ENCODE measurements at regions not wholly inside any gene's neighbourhood (a gene's known extent, or its start where the extent isn't known, plus 50 kb on each side); places are given as distances from the start of the nearest gene placed in this dataset.

- DNase-seq (ENCODE audit: low read depth), result no peak
Measured at GRCh38 chr5:71948206-71948605, 159.1 kb upstream of the MAP1B start.

DNA sequence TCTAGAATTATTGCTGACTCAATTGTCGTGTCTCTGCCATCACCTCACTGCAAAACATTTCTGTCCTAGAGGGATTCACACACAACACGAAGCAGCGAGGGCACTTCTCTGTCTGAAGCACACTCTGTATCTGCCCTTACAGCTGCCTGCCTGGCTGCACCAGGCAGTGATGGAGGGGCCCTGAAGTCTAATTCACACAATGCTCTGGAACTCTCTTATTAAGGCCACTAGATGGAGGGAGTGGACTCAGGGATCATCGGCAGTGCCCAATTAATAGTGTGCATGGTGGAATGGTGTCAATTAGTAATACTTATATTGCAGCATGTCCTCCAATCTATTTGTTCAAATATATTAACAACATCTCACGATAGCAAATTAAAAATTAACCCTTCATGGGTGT is 157.5 kb upstream of the MAP1B start:
- DNase-seq (ENCODE audit: low read depth), result no peak

DNA sequence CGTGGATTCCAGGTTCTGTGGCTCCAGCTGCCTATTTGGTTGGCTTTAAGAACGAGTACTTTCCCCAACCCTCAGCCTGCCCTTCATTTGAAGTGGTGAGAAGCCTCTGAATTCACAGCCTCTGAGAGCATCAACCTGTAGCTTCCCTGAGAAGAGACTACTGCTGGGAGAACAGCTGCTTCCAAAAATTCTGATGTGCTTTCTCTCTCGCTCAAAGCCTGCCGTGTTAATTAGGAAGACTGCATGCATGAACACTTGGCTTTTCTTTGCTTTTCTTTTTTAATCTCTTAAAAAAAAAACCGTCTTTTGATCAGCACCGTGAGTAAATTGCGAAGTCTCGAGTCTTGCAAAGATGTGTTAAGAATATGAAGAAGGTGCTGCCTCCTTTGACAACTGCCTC is 153.4 kb upstream of the MAP1B start:
- no peak for DNase-seq (ENCODE audit: low read depth)

DNA sequence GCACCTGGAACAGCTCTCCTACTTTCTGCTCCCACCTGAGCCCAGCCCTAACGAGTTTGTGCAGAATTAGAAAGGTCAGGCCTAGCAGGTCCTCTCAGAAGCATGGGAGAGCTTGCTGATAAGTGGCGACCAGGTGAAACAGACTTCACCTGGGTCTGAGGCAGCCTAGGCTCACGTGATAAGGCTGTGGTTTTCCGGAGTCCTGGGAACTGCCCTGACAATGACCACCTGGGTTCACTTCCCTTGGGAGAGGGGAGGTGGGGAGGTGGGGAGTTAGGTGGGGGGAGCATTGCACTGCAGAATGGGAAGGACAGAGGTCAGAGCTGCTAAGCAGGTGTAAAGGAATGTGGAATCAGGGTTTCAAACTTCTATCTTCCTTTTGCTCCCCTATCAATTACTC is 152.9 kb upstream of the MAP1B start:
- DNase-seq (ENCODE audit: low read depth), result no peak

- DNase-seq (ENCODE audit: low read depth), result no peak
Measured at GRCh38 chr5:71955723-71956122, 151.6 kb upstream of the MAP1B start.

DNA sequence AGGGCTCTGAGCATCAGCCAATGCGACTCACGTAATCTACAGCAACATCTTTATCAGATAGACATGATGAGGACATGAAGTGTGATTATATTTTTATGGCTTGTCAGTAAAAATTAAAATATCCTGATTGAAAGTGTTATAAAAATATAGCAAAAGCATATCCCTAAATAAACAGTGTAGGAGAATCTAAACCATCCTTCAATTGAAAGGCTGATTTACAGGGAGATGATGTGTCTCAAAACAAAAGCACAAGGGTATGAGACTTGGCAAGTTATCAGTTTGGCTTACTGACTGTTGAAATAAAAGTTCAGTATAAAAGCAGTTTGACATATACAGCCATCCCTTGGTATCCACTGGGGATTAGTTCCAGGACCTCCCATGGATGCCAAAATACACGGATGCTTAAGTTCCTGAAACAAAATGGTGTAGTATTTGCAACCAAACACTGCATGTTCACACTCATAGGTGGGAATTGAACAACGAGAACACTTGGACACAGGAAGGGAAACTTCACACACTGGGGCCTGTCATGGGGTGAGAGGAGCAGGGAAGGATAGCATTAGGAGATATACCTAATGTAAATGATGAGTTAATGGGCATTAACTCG is 149.9 kb upstream of the MAP1B start:
- DNase-seq (ENCODE audit: low read depth), result no peak

- DNase-seq (ENCODE audit: low read depth), result no peak
Measured at GRCh38 chr5:71960195-71960594, 147.1 kb upstream of the MAP1B start.

DNA sequence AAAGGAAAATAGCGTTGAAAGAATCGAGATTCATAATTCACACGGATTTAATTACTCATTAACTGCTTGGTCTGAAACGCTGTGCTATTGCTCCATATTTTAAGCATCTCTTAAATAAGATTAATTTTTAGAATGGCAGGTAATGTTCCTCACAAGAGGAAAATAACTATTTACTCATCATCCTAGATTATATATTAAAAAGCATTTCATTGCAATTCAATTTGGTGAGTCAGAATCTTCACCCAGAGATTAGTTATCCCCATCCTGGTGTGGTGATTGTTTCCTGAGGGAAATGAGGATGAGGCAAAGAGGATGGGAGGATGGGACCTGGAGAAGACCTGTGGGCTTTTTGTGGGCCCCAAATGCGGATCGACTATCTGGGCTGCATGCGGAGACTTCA is 145.5 kb upstream of the MAP1B start:
- DNase-seq (ENCODE audit: low read depth), result no peak

GRCh38 chr5:71969460-71969859 is 137.8 kb upstream of the MAP1B start:
- DNase-seq (ENCODE audit: low read depth), result no peak

DNA sequence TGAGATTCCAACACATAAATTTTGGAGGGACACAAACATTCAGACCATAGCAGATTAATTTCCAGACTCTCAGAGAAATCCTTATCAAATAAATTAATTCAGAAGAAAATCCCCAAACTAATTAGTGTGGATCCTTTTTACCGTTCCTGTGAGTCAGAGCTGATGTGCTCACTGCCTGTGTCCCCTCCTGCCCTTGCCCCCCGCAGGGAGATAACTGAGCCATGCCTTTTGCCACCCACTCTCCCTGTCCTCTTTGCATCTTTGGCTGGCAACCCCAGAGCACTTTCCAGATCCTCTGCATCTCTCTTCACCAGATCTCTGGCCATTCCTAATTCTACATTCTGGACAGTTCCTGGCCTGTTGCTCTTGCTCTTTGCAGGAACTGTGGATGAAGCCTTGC is 135.4 kb upstream of the MAP1B start:
- no peak for DNase-seq (ENCODE audit: low read depth)

DNA sequence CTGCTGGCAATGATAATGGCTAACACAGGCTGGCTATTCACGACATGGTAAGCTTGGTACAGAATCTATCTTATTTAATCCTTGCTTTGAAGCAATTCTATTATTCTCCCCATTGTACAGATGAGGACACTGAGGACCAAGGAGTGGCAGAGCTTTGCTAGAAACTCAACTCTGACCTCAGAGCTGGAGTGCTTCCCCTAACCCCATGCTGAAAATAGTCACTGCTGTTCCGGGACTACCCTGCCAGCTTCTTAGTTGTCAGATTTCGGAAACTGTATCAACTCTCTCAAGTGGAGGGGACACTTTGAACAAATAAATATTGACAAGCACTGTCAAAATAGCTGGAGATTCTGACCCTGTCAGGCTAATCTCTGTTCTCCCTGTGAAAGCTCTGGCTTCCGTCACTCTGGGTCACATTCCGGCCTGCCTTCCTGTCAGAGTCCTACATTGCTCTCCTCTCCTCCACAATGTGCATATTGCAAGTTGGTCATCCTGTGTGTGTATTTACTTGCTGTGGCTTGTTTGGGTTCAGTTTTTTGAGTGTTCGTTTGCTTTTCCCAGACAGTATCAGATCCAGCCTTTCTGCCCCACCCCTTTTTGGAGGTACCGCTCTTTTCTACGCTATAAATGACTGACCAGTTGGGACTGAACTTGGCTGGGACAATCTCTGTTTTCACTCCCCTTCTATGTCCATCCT is 134.3 kb upstream of the MAP1B start:
- no peak for DNase-seq (ENCODE audit: low read depth)

DNA sequence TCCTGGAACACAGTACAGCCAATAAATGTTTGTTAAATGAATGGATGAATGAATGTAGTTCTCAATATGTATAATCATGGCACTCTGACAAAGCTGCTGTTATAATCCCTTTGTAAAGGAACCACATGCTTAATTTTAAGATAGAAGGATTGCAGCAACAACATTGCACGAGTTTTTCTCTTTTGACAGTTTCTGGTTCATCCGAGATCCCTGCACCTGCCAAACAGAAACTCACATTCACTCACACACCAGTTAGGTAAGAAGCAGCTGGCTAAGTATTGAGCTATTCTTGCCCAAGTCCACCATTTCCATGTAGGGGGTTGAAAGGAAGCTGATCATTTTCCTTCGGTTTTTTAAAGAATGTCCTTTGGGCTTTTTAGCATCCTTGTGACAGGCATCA is 133.7 kb upstream of the MAP1B start:
- DNase-seq (ENCODE audit: low read depth), result no peak

- DNase-seq (ENCODE audit: low read depth), result no peak
Measured at GRCh38 chr5:71974165-71974564, 133.1 kb upstream of the MAP1B start.

GRCh38 chr5:71974622-71975021 is 132.7 kb upstream of the MAP1B start:
- DNase-seq (ENCODE audit: low read depth), result no peak

DNA sequence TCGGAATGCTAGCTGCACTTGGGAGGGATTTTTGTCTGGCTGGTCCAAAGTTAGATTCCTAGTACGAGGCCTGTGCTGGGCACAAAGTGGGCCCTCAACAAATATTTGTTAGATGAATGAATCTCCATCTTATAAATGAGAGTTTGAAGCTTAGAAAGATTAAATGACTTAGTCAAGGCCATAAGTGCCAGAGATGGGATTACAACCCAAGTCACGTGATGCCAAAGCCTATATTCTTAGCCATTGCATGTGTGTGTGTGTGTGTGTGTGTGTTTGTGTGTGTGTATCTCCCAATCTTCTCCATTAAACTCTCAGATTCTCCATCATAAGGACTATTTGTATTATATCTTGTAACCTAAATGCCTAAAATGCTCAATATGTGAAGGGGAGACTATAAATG is 130.8 kb upstream of the MAP1B start:
- no peak for DNase-seq (ENCODE audit: low read depth)

DNA sequence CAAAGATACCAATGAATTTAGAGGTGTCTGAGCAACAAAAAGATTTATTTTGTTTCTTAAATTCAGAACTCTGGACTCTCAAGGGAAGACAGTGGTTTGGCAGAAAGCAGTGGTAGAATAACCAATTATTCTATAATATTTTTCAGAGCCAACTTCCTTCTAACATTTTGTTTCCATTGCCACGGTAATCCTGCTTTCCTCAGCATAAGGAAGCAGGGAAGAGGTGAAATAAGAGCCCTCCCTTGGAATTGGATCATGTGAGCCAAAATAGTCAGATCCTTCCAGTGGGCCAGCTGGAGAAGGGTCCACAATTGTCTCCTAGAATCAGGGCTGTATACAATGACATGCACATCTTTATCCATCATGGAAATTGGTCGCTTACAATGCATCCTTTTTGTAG is 130.0 kb upstream of the MAP1B start:
- no peak for DNase-seq (ENCODE audit: low read depth)

GRCh38 chr5:71978216-71978615 is 129.1 kb upstream of the MAP1B start:
- DNase-seq (ENCODE audit: low read depth), result no peak

DNA sequence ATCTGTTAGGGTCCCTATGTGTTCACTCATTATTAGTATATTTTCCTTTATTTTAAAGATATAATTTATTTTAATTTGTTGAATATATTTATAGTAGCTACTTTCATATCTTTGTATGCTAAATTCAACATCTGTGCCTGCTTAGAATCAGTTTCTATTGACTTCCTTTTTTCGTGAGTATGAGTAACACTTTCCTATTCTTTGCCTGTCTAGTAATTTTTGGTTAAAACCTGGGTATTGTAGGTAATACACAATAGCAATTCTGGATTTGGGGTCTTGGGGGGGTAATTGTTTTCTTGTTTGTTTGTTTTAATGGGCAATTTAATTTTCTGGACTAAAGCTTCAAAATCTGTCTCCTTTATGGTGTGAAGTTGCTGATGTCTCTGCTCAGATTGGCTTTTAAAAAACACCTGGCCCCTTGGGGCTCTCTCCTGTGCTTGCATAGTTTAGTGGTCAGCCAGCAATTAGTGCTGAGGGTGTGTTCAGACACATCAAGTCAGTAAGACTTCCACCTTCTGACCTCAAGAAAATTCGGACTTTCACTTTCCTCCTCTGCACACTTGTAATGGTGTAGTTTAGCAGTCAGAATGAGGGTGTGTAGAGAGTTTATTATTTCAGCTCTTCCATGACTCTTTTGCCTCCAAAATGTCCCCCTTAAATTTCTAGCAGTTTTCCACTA is 124.4 kb upstream of the MAP1B start:
- DNase-seq (ENCODE audit: low read depth), result no peak

DNA sequence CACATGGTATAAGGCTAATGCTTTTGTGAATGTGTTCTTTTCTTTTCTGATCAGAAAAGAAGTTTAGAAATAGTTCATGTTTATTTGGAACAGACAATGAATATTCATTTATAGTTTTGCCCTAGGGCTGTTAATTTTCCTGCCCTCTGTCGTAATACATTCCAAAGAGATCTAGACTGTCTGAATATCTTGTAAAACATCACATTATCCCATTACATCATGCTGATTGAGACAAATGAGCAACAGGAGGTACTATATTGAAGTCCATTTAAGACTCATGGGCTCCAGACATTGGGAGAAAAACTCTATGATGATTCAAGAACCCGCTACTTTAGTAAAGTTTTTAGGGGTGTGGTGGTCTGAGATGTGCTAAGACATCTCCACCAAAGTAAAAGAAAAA is 121.2 kb upstream of the MAP1B start:
- DNase-seq (ENCODE audit: low read depth), result no peak

GRCh38 chr5:71988808-71989207 is 118.5 kb upstream of the MAP1B start:
- DNase-seq (ENCODE audit: low read depth), result no peak

DNA sequence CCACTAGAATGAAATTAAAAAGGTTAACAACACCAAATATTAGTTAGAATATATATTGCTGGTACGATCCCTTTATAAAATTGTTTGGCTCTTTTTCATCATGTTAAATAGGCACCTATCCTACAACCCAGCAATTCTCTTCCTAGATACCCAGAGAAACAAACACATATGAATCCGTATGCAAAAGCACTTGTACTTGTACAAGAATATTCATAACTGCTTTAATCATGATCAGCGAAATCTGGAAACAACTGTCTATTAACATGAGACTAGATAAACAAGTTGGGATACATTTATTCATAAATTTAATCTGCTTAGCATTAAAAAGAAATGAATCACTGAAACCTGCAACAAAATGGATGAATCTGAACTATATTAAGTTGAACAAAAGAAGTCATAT is 113.7 kb upstream of the MAP1B start:
- DNase-seq (ENCODE audit: low read depth), result no peak

- no peak for DNase-seq (ENCODE audit: low read depth)
Measured at GRCh38 chr5:71996789-71997188, 110.5 kb upstream of the MAP1B start.

DNA sequence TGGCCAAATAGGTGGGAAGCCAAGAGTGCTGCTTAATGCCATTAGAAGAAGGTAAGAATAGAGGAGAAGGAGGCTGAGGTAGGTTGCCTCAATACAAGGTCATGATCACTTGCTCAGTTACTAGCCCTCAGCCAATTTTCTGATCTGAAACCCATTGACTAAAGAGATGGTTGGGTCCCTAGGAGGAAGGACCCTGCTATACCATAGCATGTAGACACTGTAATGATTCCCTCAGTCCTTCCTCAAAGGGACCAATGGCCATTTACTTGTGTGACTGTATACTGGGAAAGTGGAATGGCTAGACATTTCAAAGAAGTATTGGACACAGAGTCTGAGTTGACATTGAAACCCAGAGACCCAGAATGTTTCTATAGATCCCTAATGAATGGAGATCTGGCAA is 108.5 kb upstream of the MAP1B start:
- no peak for DNase-seq (ENCODE audit: low read depth)

DNA sequence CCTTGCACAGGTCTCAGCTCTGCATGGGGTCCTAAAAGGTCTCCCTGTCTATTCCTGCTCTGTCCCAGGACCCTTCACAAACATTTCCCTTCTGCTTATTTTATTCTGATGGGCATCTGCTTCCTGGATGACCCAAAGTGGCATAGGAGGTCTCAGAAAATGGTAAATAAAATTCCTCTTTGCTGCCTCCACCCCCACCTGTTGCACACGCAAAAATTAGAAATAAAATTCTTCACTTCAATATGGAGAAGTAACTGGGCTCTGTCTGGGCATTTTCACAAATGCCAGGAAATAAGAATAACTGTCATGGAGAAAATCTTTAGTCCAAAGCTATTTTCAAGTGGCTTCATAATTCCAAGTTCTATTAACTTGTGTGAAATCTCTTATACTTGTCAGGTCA is 106.6 kb upstream of the MAP1B start:
- no peak for DNase-seq (ENCODE audit: low read depth)

Data from stimulated activated CD8-positive, alpha-beta memory T cell treated with anti-CD3 and anti-CD28 coated beads, Interleukin-12 subunit alpha, Interleukin-12 subunit beta, amount 100 ng/mL, for 4 hours (primary cell).